Naive B cell (primary cell): ENCODE measurements at regions not wholly inside any gene's neighbourhood (a gene's known extent, or its start where the extent isn't known, plus 50 kb on each side); places are given as distances from the start of the nearest gene placed in this dataset.

ENCODE experiments used
- ATAC-seq, 2 donors: fragments of 150-1000 bp; cut with Tn5 transposase; 2 replicates each; pipeline ENCODE4 v1.10.0; 2021; ENCODE audit warnings: low read depth in 2 of 2, mild to moderate bottlenecking in 2 of 2, moderate library complexity in 2 of 2
- DNase-seq: peaks from one replicate; pipeline ENCODE4 v3.0.0; 2022
- H3K27ac Mint-ChIP-seq, 6 donors: one replicate each; pipeline ENCODE4 v1.8.0; 2020 to 2022; ENCODE audit warnings: mild to moderate bottlenecking in 6 of 6, mixed read lengths in 6 of 6, moderate library complexity in 5 of 6, inconsistent platforms in 2 of 6
- H3K27me3 Mint-ChIP-seq, 3 donors: one replicate each; pipeline ENCODE4 v1.8.0; 2021 to 2022; ENCODE audit warnings: mixed read lengths in 3 of 3, mild to moderate bottlenecking in 1 of 3
- H3K36me3 Mint-ChIP-seq, 2 donors: one replicate each; pipeline ENCODE4 v1.8.0; 2020 to 2022; ENCODE audit warnings: mixed read lengths in 2 of 2, inconsistent platforms in 1 of 2, mild to moderate bottlenecking in 1 of 2
- H3K4me1 Mint-ChIP-seq, 3 donors: one replicate each; pipeline ENCODE4 v1.8.0; 2020 to 2022; ENCODE audit warnings: mixed read lengths in 3 of 3, inconsistent platforms in 1 of 3, mild to moderate bottlenecking in 1 of 3, moderate library complexity in 1 of 3
- H3K4me3 Mint-ChIP-seq, 8 donors: one replicate each; pipeline ENCODE4 v1.8.0; 2020 to 2022; ENCODE audit warnings: mild to moderate bottlenecking in 8 of 8, mixed read lengths in 8 of 8, moderate library complexity in 8 of 8, inconsistent platforms in 2 of 8
- H3K9me3 Mint-ChIP-seq, 7 donors: one replicate each; pipeline ENCODE4 v1.8.0; 2020 to 2022; ENCODE audit warnings: mixed read lengths in 7 of 7, mild to moderate bottlenecking in 5 of 7, inconsistent platforms in 2 of 7, moderate library complexity in 1 of 7

DNA sequence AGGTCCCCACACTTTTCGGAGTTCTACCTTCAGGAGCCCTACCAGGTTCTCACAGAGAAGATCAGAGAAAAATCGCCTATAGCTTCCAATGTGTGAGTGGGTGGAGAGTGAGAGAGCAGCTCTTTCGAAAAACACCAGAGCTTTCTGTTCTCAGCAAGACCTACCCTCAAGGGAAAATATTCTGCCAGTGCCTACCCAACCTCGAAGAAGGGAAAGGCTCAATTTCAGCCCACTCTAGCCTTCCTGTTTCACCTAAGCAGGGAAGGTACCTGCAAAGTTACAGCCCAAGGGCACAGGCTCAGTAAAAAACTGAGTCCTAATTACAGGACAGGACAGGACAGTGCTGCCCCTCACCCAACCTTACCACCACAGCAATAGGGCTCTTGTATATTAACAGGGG is 104.0 kb upstream of the WDR17 start:
- peak overlapping the region in 4 of 6 donors; percentile 18 to 39 (median 29) for H3K27ac Mint-ChIP-seq
- peak overlapping the region in 2 of 8 donors; percentile 25 to 44 for H3K4me3 Mint-ChIP-seq
- H3K4me1 Mint-ChIP-seq: peaks cover 13 to 24% (median 21%) of the 10 kb centered on the region in 3 donors
- ATAC-seq (peak in 1 of 2 donors; percentile 37), DNase-seq (no peak)
- peaks cover 0 to 6% (median 6%) of the 10 kb centered on the region in 3 donors for H3K27me3 Mint-ChIP-seq
- H3K9me3 Mint-ChIP-seq: peaks cover 0 to 3% (median 0%) of the 10 kb centered on the region in 7 donors
- no peaks in the 10 kb centered on the region for H3K36me3 Mint-ChIP-seq

DNA sequence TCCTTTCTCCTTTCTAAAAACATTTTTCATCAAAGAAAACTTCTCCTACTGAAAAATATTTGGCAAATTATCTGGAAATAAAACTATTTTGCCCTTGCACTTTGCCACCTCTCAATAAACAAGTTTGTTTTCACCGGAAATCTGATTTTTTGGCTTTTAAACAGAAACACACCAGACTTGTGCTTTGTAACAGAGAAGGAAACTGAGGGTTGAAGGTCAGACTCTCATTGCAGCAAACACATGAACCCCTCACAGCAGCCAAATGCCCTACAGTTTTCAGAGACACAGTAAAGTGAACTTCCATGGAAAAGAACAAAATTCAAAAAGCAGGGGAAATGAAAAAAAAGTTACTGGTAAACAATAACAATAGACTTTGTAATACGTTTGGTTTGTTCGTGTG is 95.6 kb upstream of the WDR17 start:
- no peak overlapping the region for H3K27ac Mint-ChIP-seq
- peaks cover 0 to 9% of the 10 kb centered on the region in 2 donors for H3K36me3 Mint-ChIP-seq
- ATAC-seq: no peak
- H3K4me3 Mint-ChIP-seq: no peak overlapping the region
- H3K9me3 Mint-ChIP-seq: peaks cover 0 to 20% (median 17%) of the 10 kb centered on the region in 7 donors
- no peak for DNase-seq
- peaks cover 0 to 8% (median 6%) of the 10 kb centered on the region in 3 donors for H3K27me3 Mint-ChIP-seq
- H3K4me1 Mint-ChIP-seq: no peaks in the 10 kb centered on the region

DNA sequence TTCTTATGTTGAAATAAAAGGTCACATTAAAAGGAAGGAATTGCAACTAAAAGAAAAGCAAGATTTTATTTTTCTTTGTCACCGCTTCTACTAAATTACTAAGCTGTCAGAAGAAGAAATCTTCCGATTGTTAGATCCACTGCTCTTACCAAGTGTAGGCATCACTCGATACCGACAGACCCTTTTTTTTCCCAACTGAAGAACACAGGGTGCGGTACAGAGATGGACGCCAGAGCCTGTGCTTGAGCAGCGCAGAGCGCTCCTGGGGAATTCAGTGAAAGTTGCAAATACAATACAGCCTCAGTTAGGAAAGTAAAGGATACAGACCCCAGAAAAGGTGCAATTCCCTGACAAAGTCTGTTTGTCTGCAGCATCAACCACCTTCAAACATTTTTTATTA is 94.9 kb upstream of the WDR17 start:
- peaks cover 0 to 20% (median 17%) of the 10 kb centered on the region in 7 donors for H3K9me3 Mint-ChIP-seq
- H3K27ac Mint-ChIP-seq: no peak overlapping the region
- H3K36me3 Mint-ChIP-seq: peaks cover 0 to 9% of the 10 kb centered on the region in 2 donors
- DNase-seq (no peak), ATAC-seq (no peak)
- peaks cover 0 to 8% (median 6%) of the 10 kb centered on the region in 3 donors for H3K27me3 Mint-ChIP-seq
- no peak overlapping the region for H3K4me3 Mint-ChIP-seq
- H3K4me1 Mint-ChIP-seq: no peaks in the 10 kb centered on the region

DNA sequence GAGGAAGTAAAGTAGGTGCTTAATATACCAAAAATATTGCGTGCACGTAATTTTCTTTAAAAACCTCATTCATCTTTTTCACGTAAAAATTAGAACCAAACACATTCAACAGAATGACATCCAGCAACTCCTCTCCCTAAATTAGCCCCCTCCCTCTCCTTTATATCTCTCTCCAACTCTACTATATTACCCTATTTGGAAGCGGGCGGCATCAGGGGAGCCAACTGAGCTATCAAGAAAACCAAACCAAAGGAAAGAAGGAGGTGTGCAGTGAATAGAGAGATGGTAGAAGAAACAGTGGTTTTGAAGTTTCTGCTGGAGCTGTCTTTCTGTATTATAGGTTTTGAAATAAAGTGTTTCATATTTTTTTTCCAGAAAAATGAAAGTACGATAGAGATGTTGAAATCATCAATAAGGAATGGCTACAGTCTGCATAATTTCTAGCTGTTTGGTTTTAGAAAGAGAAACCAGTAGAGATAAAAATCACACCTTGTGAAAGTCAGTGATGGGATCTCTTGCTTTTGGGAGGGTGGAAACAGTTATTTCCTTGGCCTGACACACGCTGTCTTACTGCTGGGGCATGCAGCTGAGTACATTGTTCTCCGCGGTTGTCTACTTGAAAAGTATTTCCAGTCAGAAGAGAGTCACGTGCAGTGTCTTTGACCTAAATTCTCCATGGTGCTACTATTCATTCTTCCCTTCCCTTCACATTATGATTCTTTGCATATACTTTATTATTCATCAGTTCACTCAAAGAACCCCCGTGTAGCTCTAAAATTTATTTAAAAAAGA is 94.1 kb upstream of the WDR17 start:
- Mint-ChIP-seq H3K27me3 (peaks cover 0 to 8% (median 6%) of the 10 kb centered on the region in 3 donors), H3K4me3 (peak overlapping the region in 2 of 8 donors; percentile 16 to 31), H3K36me3 (peaks cover 0 to 9% of the 10 kb centered on the region in 2 donors), H3K9me3 (peaks cover 1 to 18% (median 15%) of the 10 kb centered on the region in 7 donors), H3K27ac (no peak overlapping the region), H3K4me1 (no peaks in the 10 kb centered on the region)
- DNase-seq (no peak), ATAC-seq (no peak)

DNA sequence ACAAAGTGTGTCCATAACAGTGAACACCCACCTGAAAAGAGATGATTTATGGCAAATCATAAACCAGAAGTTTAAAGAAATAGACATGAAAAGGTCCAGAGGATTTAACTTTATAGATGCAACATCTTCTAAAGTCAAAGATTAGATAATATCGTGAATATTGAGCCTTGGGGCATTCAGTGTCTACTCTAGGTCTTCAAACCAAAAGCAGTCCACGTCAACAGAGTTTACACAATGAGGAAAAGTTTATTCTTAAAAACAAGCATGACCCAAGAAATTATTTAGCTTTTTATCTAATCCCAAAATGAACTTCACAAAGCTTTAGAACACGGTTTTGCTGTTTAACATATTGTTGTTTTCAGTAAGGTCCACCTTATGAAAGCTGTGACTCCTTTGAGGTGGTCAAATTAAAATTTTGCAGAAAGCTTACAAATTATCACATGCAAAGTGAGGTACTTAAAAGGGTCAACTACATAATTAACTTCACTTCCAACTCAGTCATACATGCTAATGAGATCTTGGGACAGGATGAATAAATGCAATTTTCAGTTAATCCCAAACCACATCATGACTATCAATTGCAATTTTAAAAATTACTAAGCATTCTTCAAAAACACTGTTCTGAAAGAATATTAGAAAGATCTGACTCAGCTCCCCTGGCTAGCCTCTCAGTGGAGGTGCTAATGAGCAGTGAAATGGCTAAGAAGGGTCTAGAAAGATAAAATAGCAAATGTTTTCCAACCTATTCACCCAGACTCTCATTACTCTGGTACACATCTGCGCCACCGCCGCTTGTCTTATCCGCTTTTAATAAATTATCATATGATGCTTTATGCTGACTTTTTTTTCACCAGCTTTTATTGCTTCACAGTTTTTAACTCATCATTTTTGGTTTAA is 92.4 kb upstream of the WDR17 start:
- peaks cover 0 to 5% (median 2%) of the 10 kb centered on the region in 7 donors for H3K9me3 Mint-ChIP-seq
- ATAC-seq (no peak), DNase-seq (no peak)
- peaks cover 0 to 8% (median 6%) of the 10 kb centered on the region in 3 donors for H3K27me3 Mint-ChIP-seq
- H3K4me3 Mint-ChIP-seq: no peak overlapping the region
- H3K36me3 Mint-ChIP-seq: peaks cover 0 to under 1% of the 10 kb centered on the region in 2 donors
- no peaks in the 10 kb centered on the region for H3K4me1 Mint-ChIP-seq
- no peak overlapping the region for H3K27ac Mint-ChIP-seq

DNA sequence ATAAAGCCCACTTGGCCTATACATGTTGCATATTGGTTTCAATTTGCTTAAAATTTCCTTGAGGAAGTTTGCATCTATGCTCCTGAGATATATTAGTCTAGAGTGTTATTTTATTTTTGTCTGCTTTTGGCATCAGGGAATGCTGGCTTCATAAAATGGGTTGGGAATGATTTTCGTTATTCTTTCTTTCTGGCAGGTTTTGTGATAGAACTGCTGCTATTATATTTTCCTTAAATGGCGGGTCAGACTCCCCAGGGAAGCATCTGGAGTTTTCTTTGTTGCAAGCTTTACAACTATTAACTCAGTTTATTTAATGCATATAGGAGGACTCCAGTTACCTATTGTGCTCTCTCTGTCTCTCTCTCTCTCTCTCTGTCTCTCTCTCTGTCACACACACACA is 82.0 kb upstream of the WDR17 start:
- H3K4me3 Mint-ChIP-seq: no peak overlapping the region
- H3K27ac Mint-ChIP-seq: peak overlapping the region in 1 of 6 donors; percentile 24
- ATAC-seq (no peak), DNase-seq (no peak)
- no peaks in the 10 kb centered on the region for H3K4me1 Mint-ChIP-seq
- peaks cover 0 to 10% (median 0%) of the 10 kb centered on the region in 3 donors for H3K27me3 Mint-ChIP-seq
- H3K9me3 Mint-ChIP-seq: peaks cover 0 to 4% (median 0%) of the 10 kb centered on the region in 7 donors
- peaks cover 0 to 8% of the 10 kb centered on the region in 2 donors for H3K36me3 Mint-ChIP-seq

DNA sequence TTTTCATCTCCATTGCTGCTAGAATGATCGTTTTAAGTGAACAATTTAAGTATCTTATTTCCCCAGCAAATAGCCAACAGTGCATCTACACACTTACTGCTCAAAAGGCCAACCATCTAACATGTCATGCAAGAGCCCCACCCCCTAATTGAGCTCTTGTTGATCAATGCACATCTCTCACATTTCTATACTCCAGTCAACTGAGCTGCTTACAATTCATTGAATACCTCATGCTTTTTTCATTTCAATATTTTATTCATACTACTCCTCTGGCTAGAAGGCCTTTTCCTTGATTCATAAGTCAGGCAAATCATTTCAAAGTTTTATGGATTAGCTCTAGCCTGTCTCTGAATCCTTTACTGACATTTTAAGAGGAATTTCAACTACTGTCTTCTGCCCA is 79.0 kb upstream of the WDR17 start:
- Mint-ChIP-seq H3K27ac (no peak overlapping the region), H3K36me3 (peaks cover 0 to 8% of the 10 kb centered on the region in 2 donors), H3K27me3 (peaks cover 0 to 10% (median 5%) of the 10 kb centered on the region in 3 donors), H3K4me1 (no peaks in the 10 kb centered on the region), H3K4me3 (no peak overlapping the region), H3K9me3 (peaks cover 0 to 4% (median 0%) of the 10 kb centered on the region in 7 donors)
- no peak for ATAC-seq
- DNase-seq: no peak

DNA sequence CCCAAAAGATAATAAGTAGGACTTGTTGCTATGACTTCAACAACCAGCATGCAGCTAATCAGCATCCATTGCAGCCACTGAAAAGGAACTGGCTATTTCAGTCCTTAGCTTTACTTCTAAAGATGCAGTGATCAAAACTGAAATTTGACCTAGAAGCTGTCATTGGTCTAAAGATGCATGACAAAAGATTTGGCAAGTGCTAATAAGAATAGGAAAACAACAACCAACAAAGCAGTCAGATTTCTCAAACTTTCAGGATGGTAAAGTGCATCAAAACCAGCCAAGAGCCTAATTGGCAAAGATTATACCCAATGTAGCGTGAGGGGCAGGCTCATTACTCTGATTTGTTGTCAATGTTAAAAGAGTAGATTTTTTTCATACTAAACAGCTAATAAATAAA is 77.1 kb upstream of the WDR17 start:
- peaks cover 0 to 4% (median 0%) of the 10 kb centered on the region in 7 donors for H3K9me3 Mint-ChIP-seq
- H3K27ac Mint-ChIP-seq: peak overlapping the region in 1 of 6 donors; percentile 39
- H3K36me3 Mint-ChIP-seq: peaks cover 0 to 8% of the 10 kb centered on the region in 2 donors
- H3K27me3 Mint-ChIP-seq: peaks cover 0 to 5% (median 4%) of the 10 kb centered on the region in 3 donors
- DNase-seq: no peak
- H3K4me3 Mint-ChIP-seq: no peak overlapping the region
- H3K4me1 Mint-ChIP-seq: peaks cover 0 to 4% (median 0%) of the 10 kb centered on the region in 3 donors
- no peak for ATAC-seq

DNA sequence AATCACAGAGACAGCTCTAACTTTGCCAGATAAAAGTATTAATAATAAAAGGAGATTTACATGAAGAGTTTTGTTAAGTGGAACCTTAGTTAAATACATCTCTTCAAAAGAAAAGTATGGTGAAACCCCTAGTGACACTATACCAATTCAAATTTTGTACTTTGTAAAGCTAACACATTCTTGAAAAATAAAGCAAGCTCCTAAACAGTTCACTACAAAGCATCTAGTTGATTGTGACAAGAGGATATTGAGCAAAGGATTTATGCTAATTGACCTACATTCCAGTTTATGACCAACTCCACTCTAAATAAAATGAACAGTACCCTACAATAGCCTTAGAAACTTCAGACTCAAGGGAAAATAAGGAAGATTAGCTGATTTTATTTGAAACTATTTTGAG is 69.4 kb upstream of the WDR17 start:
- ATAC-seq (no peak), DNase-seq (no peak)
- no peak overlapping the region for H3K27ac Mint-ChIP-seq
- no peak overlapping the region for H3K4me3 Mint-ChIP-seq
- peaks cover under 1 to 9% (median 5%) of the 10 kb centered on the region in 3 donors for H3K4me1 Mint-ChIP-seq
- H3K27me3 Mint-ChIP-seq: no peaks in the 10 kb centered on the region
- no peaks in the 10 kb centered on the region for H3K36me3 Mint-ChIP-seq
- H3K9me3 Mint-ChIP-seq: no peaks in the 10 kb centered on the region

DNA sequence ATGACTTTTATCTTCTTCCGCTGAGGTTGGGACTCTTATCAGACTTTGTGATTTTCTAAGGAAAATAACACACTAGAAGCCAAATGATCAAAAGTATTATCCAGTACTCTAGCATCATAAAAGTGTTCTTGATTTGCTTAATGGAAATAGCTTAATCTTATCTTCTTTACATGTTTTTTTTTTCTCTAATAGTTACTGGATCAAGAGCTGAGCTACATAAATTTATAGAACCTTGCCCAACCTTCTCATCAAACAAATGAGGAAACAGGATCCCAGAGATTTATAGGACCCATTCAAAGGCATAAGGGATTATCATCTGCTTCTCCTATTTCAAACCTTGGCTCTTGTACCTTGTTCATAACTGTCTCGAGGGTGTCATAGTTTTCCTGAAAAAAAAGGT is 68.3 kb upstream of the WDR17 start:
- H3K4me3 Mint-ChIP-seq: no peak overlapping the region
- no peaks in the 10 kb centered on the region for H3K9me3 Mint-ChIP-seq

DNA sequence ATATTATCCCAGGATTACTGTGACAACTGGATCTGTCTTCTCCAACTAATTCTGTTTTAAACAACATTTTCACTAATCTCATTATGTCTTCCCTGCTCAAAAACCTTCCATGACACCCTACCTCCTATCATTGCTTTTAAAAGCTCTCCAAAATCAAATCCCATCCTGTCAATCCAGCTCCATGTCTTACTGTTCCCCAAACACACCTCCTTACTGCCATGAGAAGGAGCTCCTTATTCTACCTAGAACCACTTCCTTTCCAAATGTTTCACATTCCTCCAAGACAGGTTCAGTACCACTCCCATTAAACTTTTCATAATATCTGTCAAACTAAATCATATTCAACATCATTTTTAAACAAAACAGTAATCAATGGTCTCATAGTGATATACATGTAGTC is 66.9 kb upstream of the WDR17 start:
- H3K4me3 Mint-ChIP-seq: peak overlapping the region in 1 of 8 donors; percentile 94
- no peaks in the 10 kb centered on the region for H3K9me3 Mint-ChIP-seq
- DNase-seq: no peak
- H3K27ac Mint-ChIP-seq: no peak overlapping the region
- peaks cover 18 to 21% (median 19%) of the 10 kb centered on the region in 3 donors for H3K4me1 Mint-ChIP-seq
- no peaks in the 10 kb centered on the region for H3K36me3 Mint-ChIP-seq
- ATAC-seq: no peak
- H3K27me3 Mint-ChIP-seq: no peaks in the 10 kb centered on the region

More for the DNA sequence above, 68.3 kb upstream of the WDR17 start:
- H3K27me3 Mint-ChIP-seq: no peaks in the 10 kb centered on the region
- H3K27ac Mint-ChIP-seq: no peak overlapping the region
- no peaks in the 10 kb centered on the region for H3K36me3 Mint-ChIP-seq
- ATAC-seq (no peak), DNase-seq (no peak)
- H3K4me1 Mint-ChIP-seq: peaks cover 8 to 14% (median 14%) of the 10 kb centered on the region in 3 donors

DNA sequence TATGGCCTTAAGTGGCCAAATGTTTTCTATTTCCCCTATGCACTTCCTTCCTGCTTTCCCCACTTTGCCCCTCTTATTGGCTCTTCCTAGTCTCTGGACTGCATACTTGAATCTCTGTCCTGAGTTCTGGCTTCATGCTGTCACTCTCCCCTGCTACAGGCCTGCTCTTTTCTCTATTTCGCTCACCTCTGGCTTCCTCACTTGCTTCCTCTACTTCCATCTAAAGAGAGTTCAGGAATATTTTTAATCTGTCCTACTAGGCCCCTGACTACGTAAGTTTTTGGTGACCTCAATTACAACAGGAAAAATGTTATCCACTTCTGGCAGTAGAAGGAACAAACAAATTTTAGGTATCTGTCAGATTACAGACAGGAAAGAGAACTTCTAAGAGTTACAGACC is 65.7 kb upstream of the WDR17 start:
- Mint-ChIP-seq H3K27me3 (no peaks in the 10 kb centered on the region), H3K9me3 (no peaks in the 10 kb centered on the region), H3K4me3 (peak overlapping the region in 1 of 8 donors; percentile 94), H3K36me3 (no peaks in the 10 kb centered on the region), H3K27ac (peak overlapping the region in 1 of 6 donors; percentile 46), H3K4me1 (peaks cover 18 to 21% (median 19%) of the 10 kb centered on the region in 3 donors)
- DNase-seq (no peak), ATAC-seq (no peak)
